ENCODE measurements at regions not wholly inside any gene's neighbourhood (a gene's known extent, or its start where the extent isn't known, plus 50 kb on each side); places are given as distances from the start of the nearest gene placed in this dataset.
"Not testable (repeated sequence)": the region's sequence is repeated elsewhere in the genome, so short reads cannot be mapped to it uniquely, and the experiment has no call there.

DNA sequence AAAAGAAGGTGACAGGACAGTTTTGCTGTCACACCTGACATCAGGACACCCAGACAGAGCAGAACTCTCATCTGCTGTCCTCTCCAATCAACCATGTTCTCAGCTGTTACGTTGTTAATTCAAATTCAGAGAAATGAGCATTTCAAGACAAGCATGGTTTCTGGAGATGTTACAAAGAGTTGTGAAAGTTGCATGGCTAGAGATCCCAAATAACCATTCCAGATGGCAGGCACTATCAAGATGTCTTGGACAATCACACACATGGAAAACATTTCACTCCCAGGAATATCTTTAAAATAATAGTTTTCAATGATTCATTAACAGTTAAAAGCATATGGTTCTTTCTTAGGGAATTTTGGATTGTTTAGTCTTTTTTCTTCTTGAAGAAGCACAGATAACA, 533.1 kb downstream of the AGTPBP1 start:
- DNase-seq (ENCODE audit: low spot score) = no peak

GRCh38 chr9:85204176-85204575, 534.6 kb downstream of the NTRK2 start:
- DNase-seq (ENCODE audit: low spot score) = peak; percentile 3

- DNase-seq (ENCODE audit: low spot score) = peak; percentile 56
Observed at GRCh38 chr9:85202596-85202995, 533.1 kb downstream of the NTRK2 start.

- peak; percentile 49 for DNase-seq (ENCODE audit: low spot score)
Observed at GRCh38 chr9:85200726-85201404, 531.3 kb downstream of the NTRK2 start.

DNA sequence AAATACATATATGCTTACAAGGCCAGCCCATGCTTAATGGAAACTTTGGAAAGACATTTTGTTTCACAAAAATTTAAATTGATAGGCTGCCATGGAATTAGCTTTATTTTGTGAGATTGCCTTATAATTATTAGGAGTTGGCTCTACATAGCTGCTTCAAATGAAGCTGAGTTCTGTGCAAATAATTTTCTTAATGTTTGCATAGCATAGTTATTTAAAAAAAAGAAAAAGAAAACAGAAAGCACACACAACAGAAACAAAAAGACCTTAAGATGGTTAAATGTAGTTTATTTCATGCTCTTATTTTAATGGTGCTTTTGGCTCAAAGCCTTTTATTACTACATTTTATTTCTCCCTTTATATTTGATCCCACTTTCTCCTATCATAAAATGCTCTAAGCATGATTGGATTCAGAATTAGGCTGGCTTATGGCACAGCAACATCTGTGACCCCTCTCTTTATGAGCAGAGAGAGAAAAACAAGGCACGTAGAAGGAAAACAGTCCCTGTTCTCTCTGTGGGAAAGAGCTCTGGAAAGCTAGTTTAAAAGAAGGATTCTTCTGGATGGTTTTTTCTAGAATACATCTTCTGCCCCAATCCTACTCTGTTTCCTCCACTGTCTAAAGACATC, 530.5 kb downstream of the NTRK2 start:
- no peak for DNase-seq (ENCODE audit: low spot score)

DNA sequence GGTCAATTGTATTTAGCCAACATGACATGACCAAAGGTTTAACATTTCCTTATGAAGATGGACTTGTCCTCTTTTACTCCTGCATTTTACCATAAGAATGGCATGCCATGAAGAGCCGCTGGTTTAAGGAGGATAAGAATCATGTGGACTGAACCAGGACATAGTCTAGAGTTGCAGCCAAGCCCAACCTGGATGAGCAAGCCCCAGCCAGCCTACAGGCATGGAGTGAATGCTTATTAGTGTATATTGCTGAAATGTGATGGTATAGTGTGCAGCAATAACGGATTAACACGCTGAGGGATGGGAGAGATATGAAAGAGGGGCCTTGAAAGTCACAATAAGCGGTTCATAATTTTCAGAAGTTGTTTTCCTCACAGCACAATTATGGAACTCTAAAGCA, 523.2 kb downstream of the NTRK2 start:
- DNase-seq (ENCODE audit: low spot score) = no peak

DNA sequence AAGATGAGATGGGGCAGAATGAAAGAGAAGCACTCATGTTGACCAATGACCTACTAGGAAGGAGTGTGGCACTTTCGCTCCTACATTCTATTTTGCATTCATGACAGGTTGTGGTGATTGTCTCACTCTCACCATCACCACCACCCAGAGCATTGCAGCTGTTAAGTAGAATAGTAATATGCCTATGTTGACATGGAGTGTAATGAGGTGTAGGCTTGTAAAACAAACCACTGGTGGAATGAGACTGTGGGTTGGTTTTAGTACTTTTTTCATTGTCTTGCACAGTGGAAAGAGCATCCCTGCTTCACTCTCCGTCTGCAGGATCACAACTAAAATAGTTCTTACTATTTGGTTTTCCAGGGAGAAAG, 516.7 kb downstream of the NTRK2 start:
- no peak for DNase-seq (ENCODE audit: low spot score)

GRCh38 chr9:85185486-85186217, 516.1 kb downstream of the NTRK2 start:
- no peak for DNase-seq (ENCODE audit: low spot score)

GRCh38 chr9:85182383-85182782, 512.9 kb downstream of the NTRK2 start:
- DNase-seq (ENCODE audit: low spot score) = no peak

GRCh38 chr9:85178474-85178873, 508.9 kb downstream of the NTRK2 start:
- DNase-seq (ENCODE audit: low spot score) = peak; percentile 58

- DNase-seq (ENCODE audit: low spot score) = no peak
Observed at GRCh38 chr9:85173967-85174366, 504.4 kb downstream of the NTRK2 start.

DNA sequence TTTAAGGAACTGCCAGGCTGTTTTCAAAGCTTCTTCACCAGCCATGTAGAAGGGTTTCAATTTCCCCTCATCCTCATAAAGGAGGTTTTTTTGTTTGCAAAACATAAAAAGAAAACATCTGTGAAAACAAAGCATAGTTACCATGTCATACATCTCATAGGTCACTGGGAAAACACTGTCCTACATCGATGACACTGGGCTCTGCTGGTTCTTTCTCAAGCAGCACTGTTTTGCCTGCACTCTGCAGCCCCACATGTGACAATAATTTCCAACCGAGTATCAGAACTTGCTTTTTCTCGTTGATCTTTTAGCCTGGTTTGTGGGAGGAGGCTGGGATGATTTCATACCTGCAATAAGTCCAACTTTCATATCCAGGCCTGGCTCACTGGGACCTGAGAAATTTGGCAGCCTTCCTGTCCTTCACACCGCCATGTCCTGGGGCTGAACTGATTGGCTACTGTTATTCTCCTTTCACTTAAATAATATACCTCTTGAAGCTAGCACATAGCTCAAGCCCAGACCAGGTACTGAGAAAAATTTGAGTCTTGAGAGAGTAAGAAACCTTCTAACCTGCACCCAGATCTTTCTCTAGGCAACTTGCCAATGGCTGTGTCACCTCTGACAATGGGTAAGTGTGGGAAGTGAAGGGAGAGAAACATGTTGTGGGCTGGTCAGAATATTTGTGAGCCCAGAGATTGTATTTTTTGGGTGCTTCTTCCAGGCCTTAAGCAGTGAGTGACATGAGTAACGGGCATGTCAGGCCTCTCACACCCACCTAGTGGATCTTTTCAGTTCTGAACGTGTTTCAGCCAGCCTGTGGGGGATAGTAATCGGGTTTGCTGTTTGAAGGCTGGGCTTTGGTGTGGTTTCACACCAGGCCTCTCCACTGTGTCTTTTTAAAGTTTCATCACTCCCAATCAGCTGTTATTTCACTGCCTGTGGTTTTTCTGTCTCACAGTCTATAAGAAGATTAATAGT, 502.8 kb downstream of the NTRK2 start:
- DNase-seq (ENCODE audit: low spot score) = peak; percentile 51

- no peak for DNase-seq (ENCODE audit: low spot score)
Observed at GRCh38 chr9:85171163-85171562, 501.6 kb downstream of the NTRK2 start.

GRCh38 chr9:85168412-85168811, 498.9 kb downstream of the NTRK2 start:
- no peak for DNase-seq (ENCODE audit: low spot score)

DNA sequence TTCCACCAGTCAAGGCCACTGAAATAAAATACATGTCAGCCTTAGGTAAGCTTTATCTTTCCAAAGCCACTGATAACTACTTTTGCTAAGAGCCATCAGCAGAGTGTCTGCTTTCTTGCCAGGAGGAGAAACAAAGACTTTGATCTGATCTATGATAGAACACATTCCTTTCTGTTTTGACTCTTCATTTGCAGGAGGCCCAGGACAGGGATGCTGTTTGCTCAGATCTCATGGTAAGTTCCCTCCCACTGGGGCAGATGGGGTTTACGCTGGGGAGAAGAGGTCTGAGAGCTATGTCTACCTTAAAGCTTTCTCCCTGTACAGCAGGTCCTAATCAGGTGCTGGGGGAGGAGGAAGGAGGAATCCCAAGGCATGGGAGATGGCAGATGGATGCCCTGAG, 497.6 kb downstream of the NTRK2 start:
- no peak for DNase-seq (ENCODE audit: low spot score)

- DNase-seq (ENCODE audit: low spot score) = no peak
Observed at GRCh38 chr9:85163825-85164224, 494.3 kb downstream of the NTRK2 start.

- no peak for DNase-seq (ENCODE audit: low spot score)
Observed at GRCh38 chr9:85163415-85163814, 493.9 kb downstream of the NTRK2 start.

DNA sequence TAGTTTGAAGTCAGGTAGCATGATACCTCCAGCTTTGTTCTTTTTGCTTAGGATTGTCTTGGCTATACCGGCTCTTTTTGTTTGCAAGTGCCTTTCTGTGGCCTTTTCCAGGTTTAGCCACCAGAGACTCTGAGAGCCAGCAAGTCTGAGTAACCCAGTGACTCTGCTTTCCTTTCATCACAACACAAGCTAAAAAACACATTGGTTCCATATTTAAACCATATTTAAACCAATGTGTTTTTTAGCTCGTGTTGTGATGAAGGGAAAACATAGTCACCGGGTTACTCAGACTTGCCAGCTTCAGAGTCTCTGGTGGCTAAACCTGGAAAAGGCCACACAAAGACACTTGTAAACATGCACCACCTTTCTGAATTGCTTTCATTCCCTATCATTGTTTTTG, 493.3 kb downstream of the NTRK2 start:
- no peak for DNase-seq (ENCODE audit: low spot score)

DNA sequence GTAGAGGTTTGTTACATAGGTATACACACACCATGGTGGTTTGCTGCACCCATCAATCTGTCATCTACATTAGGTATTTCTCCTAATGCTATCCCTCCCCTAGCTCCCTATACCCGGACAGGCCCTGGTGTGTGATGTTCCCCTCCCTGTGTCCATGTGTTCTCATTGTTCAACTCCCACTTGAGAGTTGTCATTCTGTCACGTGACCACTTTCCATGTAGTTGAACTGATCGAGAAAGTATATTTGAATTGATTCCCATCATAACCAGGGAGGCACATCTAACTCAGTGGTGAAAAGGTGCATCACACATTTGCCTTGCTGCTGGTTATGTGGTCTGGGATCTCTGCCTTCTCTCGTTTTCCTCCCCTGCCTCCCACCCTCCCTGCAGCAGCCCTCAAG, 491.4 kb downstream of the NTRK2 start:
- DNase-seq (ENCODE audit: low spot score) = not testable (repeated sequence)

DNA sequence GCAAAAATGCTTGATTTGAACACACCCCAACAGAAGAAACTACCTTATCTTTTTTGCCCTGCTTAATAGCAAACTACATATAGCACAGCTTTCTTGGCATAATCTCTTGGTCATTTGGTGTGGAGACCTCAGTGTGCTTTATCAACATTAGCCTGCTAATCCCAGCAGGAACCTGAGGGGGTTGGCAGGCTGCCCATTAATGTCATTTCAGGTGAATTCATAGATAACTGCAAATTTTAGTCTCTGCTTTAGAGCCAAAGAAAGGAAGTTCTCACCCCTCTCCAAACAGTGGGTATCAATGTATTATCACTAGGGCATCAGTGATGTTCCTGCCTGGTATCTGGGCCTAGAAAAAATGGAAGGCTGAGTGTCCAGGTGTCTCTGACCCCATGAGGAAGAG, 489.0 kb downstream of the NTRK2 start:
- no peak for DNase-seq (ENCODE audit: low spot score)

DNA sequence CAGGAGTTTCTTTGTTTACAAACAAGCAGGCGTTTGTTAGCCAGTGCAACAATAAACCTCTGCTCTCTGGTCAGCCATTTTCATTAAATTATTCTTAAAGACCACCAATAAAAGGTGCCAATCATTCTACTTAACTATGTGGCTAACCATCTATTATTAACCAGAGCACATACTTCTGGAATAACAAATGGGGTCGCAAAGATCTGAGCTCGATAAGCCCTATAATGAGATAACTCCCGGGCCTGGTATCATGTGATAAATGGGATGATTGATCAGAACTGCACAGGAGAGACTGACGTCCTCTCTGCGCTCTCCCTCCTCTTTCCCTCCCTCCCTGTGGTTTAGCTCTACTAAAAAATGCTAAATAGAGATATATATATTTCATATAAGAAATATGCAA, 488.2 kb downstream of the NTRK2 start:
- no peak for DNase-seq (ENCODE audit: low spot score)

DNA sequence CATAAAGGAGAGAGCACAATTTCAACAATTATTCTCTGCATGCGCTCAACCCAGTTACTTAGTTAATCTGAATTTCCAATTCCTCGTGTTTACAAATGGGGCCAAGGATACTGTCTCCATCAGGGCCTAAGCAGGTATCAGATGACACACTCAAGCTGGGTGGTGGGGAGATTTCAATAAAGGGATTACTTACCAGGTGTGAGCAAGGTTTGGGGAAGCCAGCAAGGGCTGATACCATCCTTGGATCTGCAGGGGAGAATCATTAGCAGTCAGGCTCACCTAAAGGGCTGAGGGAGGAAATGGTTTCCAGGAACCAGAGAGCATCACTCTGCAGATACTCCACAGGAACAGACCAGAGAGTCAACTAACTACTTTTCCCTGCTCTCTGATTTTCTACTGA, 487.1 kb downstream of the NTRK2 start:
- DNase-seq (ENCODE audit: low spot score) = no peak
